Vagina (tissue), 2 donors: ENCODE measurements at regions not wholly inside any gene's neighbourhood (a gene's known extent, or its start where the extent isn't known, plus 50 kb on each side); places are given as distances from the start of the nearest gene placed in this dataset.

Source experiments
- CTCF ChIP-seq, 3 experiments: fragments of 450-650 bp in 2 of 3; fragments of 200-600 bp in 1 of 3; sonication (generic) in 1 of 3; IDR thresholded peaks; one replicate each; pipeline ENCODE4 v1.5.1; 2017 to 2019; ENCODE audit warnings: antibody characterized with exemption in 3 of 3, mild to moderate bottlenecking in 2 of 3, moderate library complexity in 2 of 3
- POLR2A ChIP-seq, 2 donors: fragments of 450-650 bp; IDR thresholded peaks; one replicate each; pipeline ENCODE4 v1.6.1; 2017; ENCODE audit warnings: antibody characterized with exemption in 2 of 2, mild to moderate bottlenecking in 2 of 2, moderate library complexity in 2 of 2
- POLR2AphosphoS5 ChIP-seq, 2 donors: sonication (generic); formaldehyde crosslinking; IDR thresholded peaks; one replicate each; pipeline ENCODE4 v1.9.0; 2017; ENCODE audit warnings: antibody characterized with exemption in 2 of 2, mild to moderate bottlenecking in 2 of 2, low read depth in 1 of 2; ENCODE audit not compliant: insufficient read depth in 1 of 2

DNA sequence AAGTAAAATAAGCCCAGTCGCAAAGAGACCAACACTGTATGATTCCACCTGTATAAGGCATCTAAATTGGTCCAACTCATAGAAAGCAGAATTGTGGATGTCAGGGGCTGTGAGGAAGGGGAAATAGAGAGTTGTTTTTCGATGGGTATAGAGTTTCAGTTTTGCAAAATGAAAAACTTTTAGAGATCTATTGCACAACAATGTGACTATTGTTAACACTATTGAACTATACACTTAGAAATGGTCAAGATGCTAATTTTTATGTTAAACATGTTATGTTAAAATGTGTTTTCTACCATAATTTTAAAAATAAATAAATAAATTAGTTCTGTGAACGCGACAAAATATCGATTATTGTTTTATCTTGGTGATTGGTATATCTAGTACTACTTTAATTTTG is 192.4 kb downstream of the PTGER3 start:
- TF ChIP-seq POLR2AphosphoS5 (IDR thresholded peaks at IDR 0.05; ENCODE audit: insufficient read depth in 1 of 2, low read depth in 1 of 2) (no peak), CTCF (IDR thresholded peaks at IDR 0.05) (no peak), POLR2A (IDR thresholded peaks at IDR 0.05) (no peak)
